GM18511 (cell line): ENCODE measurements at regions not wholly inside any gene's neighbourhood (a gene's known extent, or its start where the extent isn't known, plus 50 kb on each side); places are given as distances from the start of the nearest gene placed in this dataset.

Experiments
- ATAC-seq: cut with Tn5 transposase; IDR thresholded peaks from one replicate; pipeline ENCODE4 v1.9.1; 2021; ENCODE audit warnings: mild to moderate bottlenecking, moderate library complexity; ENCODE audit not compliant: unreplicated experiment

DNA sequence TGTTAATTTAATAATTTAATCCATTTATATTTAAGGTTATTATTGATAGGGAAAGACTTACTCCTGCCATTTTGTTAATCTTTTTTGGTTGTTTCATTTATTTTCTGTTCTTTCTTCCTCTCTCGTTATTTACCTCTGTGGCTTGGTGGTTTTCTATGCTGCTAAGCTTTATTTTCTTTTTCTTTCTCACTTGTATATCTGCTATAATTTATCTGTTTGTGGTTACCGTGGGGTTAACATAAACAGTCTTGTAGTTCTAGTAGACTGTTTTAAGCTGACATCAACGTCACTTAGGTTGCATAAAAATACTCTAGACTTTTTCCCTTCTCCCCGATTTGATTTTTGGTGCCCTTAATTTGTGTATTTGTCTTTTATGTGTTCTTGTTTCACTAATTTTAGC is 381.3 kb upstream of the SPTLC3 start:
- ATAC-seq, result no peak

DNA sequence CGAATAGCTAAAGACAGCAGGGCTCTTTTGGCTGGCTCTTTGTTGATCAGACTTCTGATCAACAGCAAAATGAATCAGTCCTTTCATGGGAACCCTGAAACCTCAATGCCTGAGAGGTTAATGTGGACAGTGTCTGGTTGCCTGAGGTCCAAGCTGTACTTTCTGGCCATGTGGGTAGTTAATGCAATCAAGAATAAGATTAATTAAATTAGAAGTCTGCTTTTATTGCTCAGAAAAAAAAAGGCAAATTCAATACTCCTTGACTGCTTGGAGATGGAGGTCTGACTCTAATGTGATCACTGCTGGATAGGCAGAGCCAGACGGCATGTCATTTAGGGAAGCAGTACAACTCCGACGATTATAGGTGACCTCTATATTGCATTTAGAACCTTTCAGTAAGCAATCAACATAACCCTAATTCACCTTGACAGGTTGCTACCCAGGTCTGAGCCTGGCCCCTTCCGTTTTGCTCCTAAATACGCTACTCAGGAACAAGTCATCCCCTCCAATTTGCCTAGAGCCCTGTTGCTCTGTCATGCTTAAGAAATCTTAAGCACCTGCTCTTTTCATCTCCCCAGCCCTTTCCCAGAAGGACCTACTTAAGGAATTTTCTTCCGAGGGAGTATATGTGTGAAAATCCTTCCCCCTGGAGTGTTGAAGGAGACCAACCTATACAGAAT is 370.0 kb upstream of the SPTLC3 start:
- ATAC-seq, result no peak

DNA sequence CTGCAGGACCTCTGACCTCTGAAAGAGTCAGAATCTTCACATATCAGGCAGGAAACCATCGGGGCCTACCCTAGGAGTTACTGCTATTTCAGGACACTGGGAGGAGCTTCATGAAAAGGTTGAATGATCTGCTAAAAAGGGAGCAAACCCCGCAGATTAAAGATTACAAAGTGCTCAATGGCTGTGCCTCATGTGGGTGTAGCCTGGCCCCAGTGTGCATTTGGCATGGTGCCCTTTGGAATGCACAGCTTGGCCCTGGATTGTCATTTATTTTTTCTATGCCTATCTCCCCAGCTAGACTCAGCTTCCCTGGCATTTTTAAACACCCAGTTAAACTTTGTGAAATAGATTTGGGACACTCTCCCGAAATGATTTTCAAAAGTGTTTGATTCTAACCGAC is 368.5 kb upstream of the SPTLC3 start:
- no peak for ATAC-seq

DNA sequence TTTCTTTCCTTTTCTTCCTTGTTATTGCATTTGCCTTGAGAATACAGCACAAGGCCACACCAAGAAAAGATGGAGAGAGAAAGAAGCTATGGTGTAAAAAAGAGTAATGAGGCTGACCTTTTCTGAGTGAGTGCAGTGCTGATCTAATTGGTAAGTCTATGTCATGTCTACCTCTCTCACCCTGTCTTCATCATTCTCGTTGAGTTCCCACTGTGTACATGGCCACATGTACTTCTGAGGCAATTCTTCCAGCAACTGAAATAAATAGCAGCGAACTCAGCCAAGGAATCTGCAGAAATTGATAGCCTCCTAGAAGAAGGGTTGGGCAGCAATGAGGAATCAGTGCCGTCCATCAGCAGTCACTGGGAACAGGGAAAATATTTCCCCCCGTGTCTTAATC is 367.2 kb upstream of the SPTLC3 start:
- no peak for ATAC-seq

- ATAC-seq, result no peak
These were observed 364.3 kb upstream of the SPTLC3 start for GRCh38 chr20:12644461-12644860.

DNA sequence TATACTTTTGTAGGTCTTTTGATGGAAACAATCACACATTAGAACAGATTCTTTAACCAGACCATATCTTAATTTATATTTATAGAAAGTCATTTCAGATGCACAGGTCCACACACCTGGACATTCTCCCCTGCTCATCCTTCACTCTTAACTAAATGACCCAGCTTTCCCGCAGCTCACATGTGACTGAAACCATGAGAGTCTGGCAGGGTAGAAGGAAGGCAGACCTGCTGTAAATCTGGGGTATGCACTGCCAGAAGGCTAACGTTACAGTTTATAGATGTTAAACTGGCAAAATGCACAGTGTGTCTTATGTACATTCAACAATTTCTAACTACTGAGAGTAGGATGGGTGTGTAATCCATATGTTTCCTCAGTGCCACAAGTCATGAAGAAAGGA is 359.5 kb upstream of the SPTLC3 start:
- no peak for ATAC-seq

- ATAC-seq, result no peak
These were observed 355.1 kb upstream of the SPTLC3 start for GRCh38 chr20:12653642-12654041.

- no peak for ATAC-seq
These were observed 348.8 kb upstream of the SPTLC3 start for GRCh38 chr20:12659942-12660341.

DNA sequence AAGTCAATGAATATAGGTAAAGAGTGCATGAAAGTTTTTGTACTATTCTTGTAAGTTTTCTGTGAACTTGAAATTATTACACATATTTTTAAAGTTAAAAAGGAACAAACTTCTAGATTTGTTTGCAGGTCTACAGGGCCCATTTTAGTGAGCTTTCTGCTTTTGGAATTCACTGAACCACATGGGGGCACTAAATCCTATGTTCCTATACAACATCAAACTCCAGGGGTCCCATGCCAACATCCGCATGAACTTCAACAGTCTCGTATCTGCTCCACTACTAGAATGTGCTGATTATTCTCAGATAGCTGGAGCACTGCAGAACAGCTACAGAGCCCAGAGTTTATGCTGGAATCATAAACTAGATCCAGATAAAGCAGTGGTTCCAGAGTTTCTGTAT is 347.9 kb upstream of the SPTLC3 start:
- no peak for ATAC-seq

DNA sequence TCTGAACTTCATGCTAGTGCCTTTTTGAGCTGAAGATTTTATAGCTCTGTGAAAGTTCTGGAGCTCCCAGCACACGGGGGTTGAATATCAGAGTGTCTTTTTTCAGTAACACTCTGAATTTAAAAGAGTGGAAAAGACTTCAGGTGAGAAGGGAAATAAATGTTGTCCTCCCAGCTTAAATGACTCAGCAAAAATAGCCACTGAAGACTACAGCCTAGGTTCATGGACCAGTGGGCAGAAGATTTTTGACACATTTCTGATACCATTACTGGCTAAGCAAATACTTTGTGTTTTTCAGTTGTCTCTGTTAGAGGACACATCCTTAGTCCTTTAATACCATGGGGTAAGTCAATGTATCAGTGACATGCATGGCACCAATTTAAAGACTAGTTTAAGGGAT is 338.5 kb upstream of the SPTLC3 start:
- ATAC-seq, result no peak

DNA sequence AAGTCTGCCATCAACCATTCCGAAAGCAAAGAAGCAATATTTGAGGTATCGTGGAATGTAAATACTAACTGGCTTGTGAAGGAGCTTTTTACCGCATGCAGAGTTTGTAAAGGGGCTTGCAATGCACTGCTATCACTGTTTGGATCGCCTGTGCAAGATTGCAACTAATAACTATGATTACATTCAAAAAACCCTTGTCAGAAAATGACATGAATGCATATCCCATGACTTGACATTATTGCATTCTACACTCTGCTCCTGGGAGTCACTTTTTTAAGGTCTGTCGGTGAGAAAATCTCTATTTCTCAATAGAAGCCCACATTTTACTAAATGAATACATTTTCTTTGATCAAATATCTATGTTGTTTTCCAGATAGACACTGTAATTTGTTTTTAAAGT is 335.4 kb upstream of the SPTLC3 start:
- no peak for ATAC-seq

DNA sequence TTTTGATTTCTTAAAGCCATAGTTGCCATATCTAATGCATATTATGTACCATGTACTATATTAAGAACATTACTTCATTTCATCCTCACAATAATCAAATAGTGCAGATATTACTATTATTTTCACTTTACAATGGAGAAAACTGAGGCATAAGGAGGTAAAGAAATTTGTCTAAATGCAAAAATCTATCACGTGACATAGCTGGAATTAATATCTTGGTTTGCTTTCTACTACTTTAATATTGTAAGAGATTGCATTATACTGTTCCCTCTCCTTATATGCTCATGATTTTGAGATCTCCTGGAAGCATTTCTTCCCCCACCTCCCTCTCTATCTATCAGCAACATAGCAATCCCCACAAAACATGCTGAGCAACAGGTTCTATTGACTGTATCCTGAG is 330.8 kb upstream of the SPTLC3 start:
- ATAC-seq, result no peak

GRCh38 chr20:12679447-12679846 is 329.3 kb upstream of the SPTLC3 start:
- no peak for ATAC-seq

DNA sequence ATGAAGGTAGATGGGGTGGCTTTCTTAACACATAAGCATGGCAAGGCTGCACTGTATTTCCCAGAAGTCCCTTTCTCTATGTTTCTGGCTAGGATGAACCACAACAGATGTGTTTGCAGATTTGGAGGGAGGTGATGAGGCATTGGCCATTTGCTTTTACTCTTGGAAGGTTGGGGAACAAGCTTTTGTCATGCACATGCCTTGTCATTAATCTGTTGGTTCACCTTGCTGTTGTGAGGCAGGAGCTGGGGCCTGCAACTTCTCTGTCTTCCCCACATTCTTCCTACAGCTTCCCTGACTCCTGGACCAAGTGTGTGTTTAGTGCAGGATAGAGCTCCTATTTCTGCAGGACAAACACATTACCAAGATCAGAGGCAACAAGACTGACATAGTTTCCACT is 326.2 kb upstream of the SPTLC3 start:
- no peak for ATAC-seq

GRCh38 chr20:12687476-12687875 is 321.3 kb upstream of the SPTLC3 start:
- ATAC-seq, result no peak

- ATAC-seq, result no peak
These were observed 312.8 kb upstream of the SPTLC3 start for GRCh38 chr20:12695937-12696336.

DNA sequence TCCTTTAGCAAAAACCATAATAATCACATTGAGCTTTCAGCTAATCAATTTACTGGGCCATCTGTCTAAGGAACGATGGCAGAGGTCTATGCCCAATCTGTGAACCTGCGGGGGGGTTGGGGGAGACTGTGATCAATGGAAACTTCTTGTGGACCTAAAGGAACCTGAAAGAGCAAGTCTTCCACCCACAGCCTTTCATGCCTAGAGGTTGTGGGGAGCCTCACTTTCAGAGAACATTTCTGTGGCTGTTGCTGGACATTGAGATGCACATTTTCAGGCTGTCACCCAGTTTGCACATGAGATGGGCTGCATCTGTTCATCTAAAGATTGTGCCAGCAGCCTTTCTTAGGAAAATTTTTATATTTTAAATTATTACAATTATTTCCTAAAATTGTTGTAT is 310.0 kb upstream of the SPTLC3 start:
- ATAC-seq, result no peak

- ATAC-seq, result no peak
These were observed 309.2 kb upstream of the SPTLC3 start for GRCh38 chr20:12699374-12700228.

GRCh38 chr20:12700701-12701100 is 308.1 kb upstream of the SPTLC3 start:
- ATAC-seq, result no peak

GRCh38 chr20:12702312-12702711 is 306.5 kb upstream of the SPTLC3 start:
- ATAC-seq, result no peak

- ATAC-seq, result no peak
These were observed 293.4 kb upstream of the SPTLC3 start for GRCh38 chr20:12715371-12715770.

DNA sequence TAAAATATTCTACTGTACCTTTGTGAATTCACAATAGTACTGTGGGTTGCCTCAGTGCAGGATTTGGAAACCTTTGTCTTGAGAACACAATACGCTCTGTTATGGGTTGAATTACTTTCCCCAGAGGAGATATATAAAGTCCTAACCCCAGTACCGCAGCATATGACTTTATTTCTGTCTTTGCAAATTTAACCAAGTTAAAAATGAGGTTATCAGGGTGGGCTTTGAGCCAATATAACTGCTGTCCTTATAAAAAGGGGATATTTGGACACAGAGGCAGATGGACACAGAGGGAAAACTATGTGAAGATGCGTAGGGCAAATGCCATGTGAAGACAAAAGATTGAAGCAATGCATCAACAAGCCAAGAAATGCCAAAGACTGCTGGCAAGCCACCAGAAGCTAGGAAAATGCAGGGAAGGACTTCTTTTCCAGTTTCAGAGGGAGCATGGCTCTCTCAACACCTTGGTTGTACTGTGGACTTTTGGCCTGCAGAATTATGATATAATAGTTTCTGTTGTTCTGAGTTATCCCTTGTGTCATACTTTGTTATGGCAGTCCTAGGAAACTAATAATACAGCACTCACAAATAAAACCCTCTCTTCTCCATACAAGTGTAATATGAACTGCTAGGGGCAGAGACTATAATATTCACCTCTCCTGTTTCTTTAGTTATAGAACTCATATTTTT is 292.6 kb upstream of the SPTLC3 start:
- ATAC-seq, result no peak
